H9 (cell line): ENCODE measurements at regions not wholly inside any gene's neighbourhood (a gene's known extent, or its start where the extent isn't known, plus 50 kb on each side); places are given as distances from the start of the nearest gene placed in this dataset.

Experiments
- DNase-seq: peaks from one replicate; pipeline ENCODE4 v3.0.0-alpha.2; 2017
- H2AFZ ChIP-seq: one replicate; pipeline ENCODE4 v1.6.1; 2013; ENCODE audit warnings: mild to moderate bottlenecking, low read length, control low read depth, moderate library complexity
- H2AK5ac ChIP-seq: 2 replicates; pipeline ENCODE4 v1.6.1; 2013; ENCODE audit warnings: low read length, control low read depth, mixed read lengths; ENCODE audit not compliant: insufficient read length
- H2BK120ac ChIP-seq: one replicate; pipeline ENCODE4 v1.6.1; 2013; ENCODE audit warnings: low read depth, mild to moderate bottlenecking, low read length, control low read depth, inconsistent platforms; ENCODE audit not compliant: poor library complexity, severe bottlenecking
- H2BK12ac ChIP-seq: 2 replicates; pipeline ENCODE4 v1.6.1; 2013; ENCODE audit warnings: low read length, control low read depth, mixed read lengths, low read depth; ENCODE audit not compliant: insufficient read length
- H2BK15ac ChIP-seq: 2 replicates; pipeline ENCODE4 v1.6.1; 2013; ENCODE audit warnings: low read depth, low read length, control low read depth
- H2BK20ac ChIP-seq: one replicate; pipeline ENCODE4 v1.6.1; 2013; ENCODE audit warnings: low read depth, mild to moderate bottlenecking, low read length, control low read depth, inconsistent platforms; ENCODE audit not compliant: poor library complexity, severe bottlenecking
- H2BK5ac ChIP-seq: 2 replicates; pipeline ENCODE4 v1.6.1; 2013; ENCODE audit warnings: low read length, control low read depth, mixed read lengths; ENCODE audit not compliant: insufficient read length
- H3K14ac ChIP-seq: 2 replicates; pipeline ENCODE4 v1.6.1; 2013; ENCODE audit warnings: low read length, control low read depth; ENCODE audit not compliant: insufficient read depth
- H3K18ac ChIP-seq: 2 replicates; pipeline ENCODE4 v1.6.1; 2013; ENCODE audit warnings: low read depth, mild to moderate bottlenecking, mixed read lengths, low read length, control low read depth; ENCODE audit not compliant: insufficient read length
- H3K23ac ChIP-seq: 2 replicates; pipeline ENCODE4 v1.6.1; 2013; ENCODE audit warnings: low read length, control low read depth, mixed read lengths, low read depth; ENCODE audit not compliant: insufficient read length
- H3K23me2 ChIP-seq: 2 replicates; pipeline ENCODE4 v1.6.1; 2013; ENCODE audit warnings: low read depth, mild to moderate bottlenecking, mixed read lengths, low read length, control low read depth; ENCODE audit not compliant: insufficient read length, poor library complexity, severe bottlenecking
- H3K27ac ChIP-seq: 2 replicates; pipeline ENCODE4 v1.5.1; 2013; ENCODE audit warnings: low read length, control low read depth, mixed read lengths, low read depth; ENCODE audit not compliant: insufficient read length
- H3K27me3 ChIP-seq: 2 replicates; pipeline ENCODE4 v1.6.1; 2013; ENCODE audit warnings: low read length, control low read depth, inconsistent platforms; ENCODE audit not compliant: insufficient read depth
- H3K4ac ChIP-seq: 2 replicates; pipeline ENCODE4 v1.6.1; 2013; ENCODE audit warnings: low read depth, mild to moderate bottlenecking, control low read depth, inconsistent platforms, low read length, moderate library complexity
- H3K4me1 ChIP-seq: 2 replicates; pipeline ENCODE4 v1.6.1; 2013; ENCODE audit warnings: low read length, control low read depth, inconsistent platforms; ENCODE audit not compliant: insufficient read depth
- H3K4me2 ChIP-seq: 2 replicates; pipeline ENCODE4 v1.6.1; 2013; ENCODE audit warnings: low read length, control low read depth, mixed read lengths; ENCODE audit not compliant: insufficient read length, insufficient read depth
- H3K56ac ChIP-seq: 2 replicates; pipeline ENCODE4 v1.6.1; 2013; ENCODE audit warnings: low read depth, mild to moderate bottlenecking, mixed read lengths, low read length, control low read depth; ENCODE audit not compliant: insufficient read length
- H3K79me1 ChIP-seq: 2 replicates; pipeline ENCODE4 v1.6.1; 2013; ENCODE audit warnings: low read depth, mild to moderate bottlenecking, moderate library complexity, low read length, control low read depth, inconsistent platforms; ENCODE audit not compliant: insufficient read depth, poor library complexity, severe bottlenecking
- H3K79me2 ChIP-seq: 2 replicates; pipeline ENCODE4 v1.6.1; 2013; ENCODE audit warnings: low read length, control low read depth, inconsistent platforms; ENCODE audit not compliant: insufficient read depth
- H3K9ac ChIP-seq: 2 replicates; pipeline ENCODE4 v1.6.1; 2013; ENCODE audit warnings: low read length, control low read depth, mixed read lengths; ENCODE audit not compliant: insufficient read length; ENCODE audit errors: extremely low read depth
- H3K9me3 ChIP-seq: one replicate; pipeline ENCODE4 v1.6.1; 2013; ENCODE audit warnings: low read depth, low read length, inconsistent platforms; ENCODE audit not compliant: control insufficient read depth
- H3T11ph ChIP-seq: one replicate; pipeline ENCODE4 v1.6.1; 2013; ENCODE audit warnings: mild to moderate bottlenecking, low read length, control low read depth, inconsistent platforms
- H4K20me1 ChIP-seq: one replicate; pipeline ENCODE4 v1.6.1; 2013; ENCODE audit not compliant: control insufficient read depth, insufficient read length, insufficient read depth
- H4K5ac ChIP-seq: 2 replicates; pipeline ENCODE4 v1.6.1; 2013; ENCODE audit warnings: low read depth, mild to moderate bottlenecking, mixed read lengths, low read length, control low read depth; ENCODE audit not compliant: insufficient read length
- H4K8ac ChIP-seq: replicated peaks from 2 replicates; pipeline ENCODE4 v1.6.1; 2013; ENCODE audit warnings: low read length, control low read depth, mixed read lengths, low read depth; ENCODE audit not compliant: insufficient read length
- H4K91ac ChIP-seq: 2 replicates; pipeline ENCODE4 v1.6.1; 2013; ENCODE audit warnings: low read depth, mild to moderate bottlenecking, moderate library complexity, mixed read lengths, low read length, control low read depth; ENCODE audit not compliant: insufficient read length
- H3K27ac Mint-ChIP-seq, 3 experiments: 2 replicates in 2 of 3; 3 replicates in 1 of 3; pipeline ENCODE4 v1.8.0; 2020 to 2021; ENCODE audit warnings: mixed read lengths in 3 of 3, mild to moderate bottlenecking in 1 of 3, moderate library complexity in 1 of 3
- H3K27me3 Mint-ChIP-seq: 2 replicates; pipeline ENCODE4 v1.8.0; 2021; ENCODE audit warnings: low read depth, mild to moderate bottlenecking, moderate library complexity, mixed read lengths
- H3K36me3 Mint-ChIP-seq, 3 experiments: 2 replicates in 2 of 3; 3 replicates in 1 of 3; pipeline ENCODE4 v1.8.0; 2020 to 2021; ENCODE audit warnings: low read depth in 3 of 3, mixed read lengths in 3 of 3; ENCODE audit not compliant: insufficient read depth in 1 of 3
- H3K4me1 Mint-ChIP-seq, 2 experiments: 2 replicates each; pipeline ENCODE4 v1.8.0; 2020; ENCODE audit warnings: mixed read lengths in 2 of 2
- H3K4me3 Mint-ChIP-seq, 2 experiments: 2 replicates in 1 of 2; 3 replicates in 1 of 2; pipeline ENCODE4 v1.8.0; 2020 to 2021; ENCODE audit warnings: mild to moderate bottlenecking in 2 of 2, mixed read lengths in 2 of 2, moderate library complexity in 1 of 2
- H3K9me3 Mint-ChIP-seq, 2 experiments: 2 replicates in 1 of 2; 3 replicates in 1 of 2; pipeline ENCODE4 v1.8.0; 2020; ENCODE audit warnings: mild to moderate bottlenecking in 2 of 2, mixed read lengths in 2 of 2, moderate library complexity in 1 of 2
- CTCF ChIP-seq: fragments of 200-600 bp; sonication (generic); conservative IDR thresholded peaks from 3 replicates; pipeline ENCODE4 v1.8.0; 2021; ENCODE audit warnings: antibody characterized with exemption, mild to moderate bottlenecking
- WGBS: extraction: QIAGEN DNeasy Blood & Tissue Kit; methylation state at CpG from one replicate; pipeline ENCODE4 v1.1.7; 2013; ENCODE audit warnings: missing lambda C conversion rate, low lambda C conversion rate, mixed read lengths; ENCODE audit not compliant: insufficient read length; ENCODE audit errors: extremely low coverage; 5-methylcytosine and 5-hydroxymethylcytosine counted together

GRCh38 chr2:33796511-33796910, 197.4 kb upstream of the FAM98A start:
- Histone ChIP-seq H2BK5ac (no peak overlapping the region), H3K14ac (no peak overlapping the region), H3K79me1 (no peaks in the 10 kb centered on the region), H2AK5ac (no peak overlapping the region), H3K9me3 (no peaks in the 10 kb centered on the region), H4K20me1 (no peaks in the 10 kb centered on the region), H2BK120ac (no peak overlapping the region), H3K4ac (no peak overlapping the region), H3K27me3 (no peaks in the 10 kb centered on the region), H3T11ph (no peak overlapping the region), H2BK15ac (no peak overlapping the region), H4K91ac (no peak overlapping the region), H2BK12ac (no peak overlapping the region), H3K23ac (no peak overlapping the region), H3K4me1 (no peaks in the 10 kb centered on the region), H4K8ac (no peak overlapping the region), H3K9ac (no peak overlapping the region), H3K79me2 (no peaks in the 10 kb centered on the region), H2AFZ (no peak overlapping the region), H3K27ac (no peak overlapping the region), H3K4me2 (no peak overlapping the region), H3K56ac (no peak overlapping the region), H4K5ac (no peak overlapping the region), H3K23me2 (no peaks in the 10 kb centered on the region), H2BK20ac (no peak overlapping the region), H3K18ac (no peak overlapping the region)
- no peak overlapping the region for H3K4me3 Mint-ChIP-seq
- peaks cover 0 to 4% (median 2%) of the 10 kb centered on the region in 3 experiments; a peak in 3 of 7 replicates for H3K36me3 Mint-ChIP-seq
- peaks cover 3 to 5% of the 10 kb centered on the region in 2 experiments; a peak in 3 of 5 replicates for H3K9me3 Mint-ChIP-seq
- no peak for TF ChIP-seq CTCF
- DNase-seq = no peak
- H3K4me1 Mint-ChIP-seq = no peaks in the 10 kb centered on the region
- no peaks in the 10 kb centered on the region for H3K27me3 Mint-ChIP-seq
- WGBS = no CpG with 5 or more reads among the region's 2 CpGs
- H3K27ac Mint-ChIP-seq = no peak overlapping the region
